H1 (cell line): ENCODE measurements at regions not wholly inside any gene's neighbourhood (a gene's known extent, or its start where the extent isn't known, plus 50 kb on each side); places are given as distances from the start of the nearest gene placed in this dataset.

Experiments used
- CHD7 ChIP-seq: fragments of 300-600 bp; sonication (generic); IDR thresholded peaks from 2 replicates; pipeline ENCODE4 v1.7.1; 2012; ENCODE audit warnings: low read length, moderate library complexity, mild to moderate bottlenecking, inconsistent platforms; ENCODE audit not compliant: insufficient replicate concordance

GRCh38 chr10:42949287-42949686 is 127.6 kb upstream of the RET start (continued):
- TF ChIP-seq CHD7: no peak
